H1 (cell line): ENCODE measurements at regions not wholly inside any gene's neighbourhood (a gene's known extent, or its start where the extent isn't known, plus 50 kb on each side); places are given as distances from the start of the nearest gene placed in this dataset.

Experiments used
- CTCF ChIA-PET: fragments of 300-600 bp; sonication (Branson Sonifier 250); formaldehyde crosslinking; loops from one replicate; lab custom pipeline; 2021; ENCODE audit not compliant: partially characterized antibody; lab: Charles Lee
- POLR2A ChIA-PET: fragments of 300-600 bp; sonication (Branson Sonifier 250); formaldehyde crosslinking; loops from one replicate; lab custom pipeline; 2021; ENCODE audit warnings: inconsistent platforms; ENCODE audit not compliant: partially characterized antibody; lab: Charles Lee
- DNase-seq, 2 experiments: peaks; one replicate each; pipeline versions ENCODE4 v3.0.0 to v3.0.0-alpha.2; 2010 to 2022; ENCODE audit warnings: low spot score in 2 of 2, low read depth in 1 of 2, mixed read lengths in 1 of 2
- FAIRE-seq: peaks from 2 replicates; lab custom pipeline; 2011; peaks lifted over from hg19 to GRCh38; lab: Jason Lieb, UNC
- H2AFZ ChIP-seq: 2 replicates; pipeline ENCODE4 v1.8.1; 2012; ENCODE audit warnings: low read length, inconsistent platforms
- H2AK5ac ChIP-seq: 2 replicates; pipeline ENCODE4 v1.6.1; 2013; ENCODE audit warnings: low read depth, low read length
- H2BK120ac ChIP-seq: replicated peaks from 2 replicates; pipeline ENCODE3; 2013; ENCODE audit warnings: low read depth, low read length, inconsistent platforms
- H2BK12ac ChIP-seq: 2 replicates; pipeline ENCODE4 v1.6.1; 2013; ENCODE audit warnings: low read depth, low read length
- H2BK15ac ChIP-seq: 2 replicates; pipeline ENCODE4 v1.6.1; 2013; ENCODE audit warnings: low read length
- H2BK20ac ChIP-seq: 2 replicates; pipeline ENCODE4 v1.6.1; 2013; ENCODE audit warnings: low read length
- H2BK5ac ChIP-seq: 2 replicates; pipeline ENCODE4 v1.6.1; 2013; ENCODE audit warnings: low read depth, low read length
- H3K14ac ChIP-seq: 2 replicates; pipeline ENCODE4 v1.6.1; 2013; ENCODE audit warnings: inconsistent platforms; ENCODE audit not compliant: insufficient read length
- H3K18ac ChIP-seq: 2 replicates; pipeline ENCODE4 v1.6.1; 2013; ENCODE audit warnings: low read length; ENCODE audit errors: extremely low read depth
- H3K23ac ChIP-seq: 2 replicates; pipeline ENCODE4 v1.6.1; 2013; ENCODE audit warnings: inconsistent platforms; ENCODE audit not compliant: insufficient read length
- H3K23me2 ChIP-seq: 2 replicates; pipeline ENCODE4 v1.6.1; 2013; ENCODE audit warnings: low read depth, low read length
- H3K27ac ChIP-seq: 2 replicates; pipeline ENCODE4 v1.6.1; 2011; ENCODE audit warnings: low read depth, low read length, inconsistent platforms
- H3K27me3 ChIP-seq, 4 experiments: replicated peaks in 1 of 4; 1 replicate in 1 of 4; 2 replicates in 3 of 4; pipeline versions ENCODE4 v1.6.1 to v1.8.1; 2011 to 2013; ENCODE audit warnings: low read length in 3 of 4, mild to moderate bottlenecking in 3 of 4, inconsistent platforms in 2 of 4, mixed read lengths in 2 of 4, moderate library complexity in 1 of 4; ENCODE audit not compliant: control insufficient read depth in 3 of 4, insufficient read depth in 3 of 4; ENCODE audit errors: extremely low read depth in 1 of 4
- H3K36me3 ChIP-seq, 4 experiments: 2 replicates each; pipeline versions ENCODE4 v1.6.1 to v1.8.1; 2011 to 2013; ENCODE audit warnings: mild to moderate bottlenecking in 4 of 4, low read length in 3 of 4, moderate library complexity in 2 of 4, control low read depth in 1 of 4, inconsistent platforms in 1 of 4; ENCODE audit not compliant: insufficient read depth in 4 of 4, control insufficient read depth in 2 of 4
- H3K4ac ChIP-seq: replicated peaks from 2 replicates; pipeline ENCODE3; 2013; ENCODE audit warnings: low read length, low read depth, mixed read lengths, inconsistent platforms; ENCODE audit not compliant: insufficient read length
- H3K4me1 ChIP-seq, 4 experiments: replicated peaks in 1 of 4; 1 replicate in 1 of 4; 2 replicates in 3 of 4; pipeline versions ENCODE4 v1.6.1 to v1.8.1; 2011 to 2013; ENCODE audit warnings: low read length in 3 of 4, inconsistent platforms in 2 of 4, mixed read lengths in 1 of 4; ENCODE audit not compliant: insufficient read depth in 4 of 4, control insufficient read depth in 3 of 4
- H3K4me2 ChIP-seq, 2 experiments: 2 replicates each; pipeline versions ENCODE4 v1.6.1 to v1.8.1; 2011 to 2013; ENCODE audit warnings: low read depth in 2 of 2, low read length in 2 of 2, control low read depth in 1 of 2, inconsistent platforms in 1 of 2, mild to moderate bottlenecking in 1 of 2; ENCODE audit not compliant: insufficient read depth in 1 of 2
- H3K4me3 ChIP-seq, 4 experiments: fragments of 200-600, 300-600 bp in 1 of 4; sonication (generic), shearing (Covaris generic), sonication (Bioruptor Twin) in 1 of 4; 2 replicates each; pipeline versions ENCODE4 v1.5.1 to v1.8.1; 2011 to 2016; ENCODE audit warnings: low read length in 4 of 4, low read depth in 3 of 4, control low read depth in 2 of 4, inconsistent platforms in 2 of 4, mild to moderate bottlenecking in 2 of 4, mixed read lengths in 1 of 4, moderate library complexity in 1 of 4; ENCODE audit not compliant: insufficient read depth in 2 of 4; ENCODE audit errors: extremely low read depth in 1 of 4
- H3K56ac ChIP-seq: replicated peaks from 2 replicates; pipeline ENCODE3; 2013; ENCODE audit warnings: low read depth, mild to moderate bottlenecking, mixed read lengths, low read length, inconsistent platforms; ENCODE audit not compliant: insufficient read length
- H3K79me1 ChIP-seq: 2 replicates; pipeline ENCODE4 v1.6.1; 2013; ENCODE audit warnings: low read depth, low read length, control low read depth
- H3K79me2 ChIP-seq, 2 experiments: 2 replicates each; pipeline versions ENCODE4 v1.6.1 to v1.8.1; 2012 to 2013; ENCODE audit warnings: low read length in 2 of 2, mild to moderate bottlenecking in 2 of 2, inconsistent platforms in 1 of 2; ENCODE audit not compliant: insufficient read depth in 2 of 2, control insufficient read depth in 1 of 2
- H3K9ac ChIP-seq, 4 experiments: replicated peaks in 1 of 4; 1 replicate in 1 of 4; 2 replicates in 3 of 4; pipeline versions ENCODE4 v1.6.1 to v1.8.1; 2011 to 2013; ENCODE audit warnings: low read depth in 3 of 4, low read length in 3 of 4, control low read depth in 2 of 4, mild to moderate bottlenecking in 2 of 4, moderate library complexity in 2 of 4, inconsistent platforms in 1 of 4; ENCODE audit errors: extremely low read depth in 1 of 4
- H3K9me3 ChIP-seq, 2 experiments: 2 replicates each; pipeline versions ENCODE4 v1.6.1 to v1.8.1; 2012 to 2013; ENCODE audit warnings: mild to moderate bottlenecking in 2 of 2, moderate library complexity in 2 of 2, control low read depth in 1 of 2, inconsistent platforms in 1 of 2, low read depth in 1 of 2, low read length in 1 of 2, mixed read lengths in 1 of 2; ENCODE audit not compliant: insufficient read depth in 2 of 2
- H4K20me1 ChIP-seq, 2 experiments: replicated peaks in 1 of 2; 2 replicates each; pipeline versions ENCODE3 to v1.8.1; 2011 to 2013; ENCODE audit warnings: inconsistent platforms in 2 of 2, low read length in 2 of 2, mild to moderate bottlenecking in 1 of 2; ENCODE audit not compliant: insufficient read depth in 2 of 2, control insufficient read depth in 1 of 2
- H4K5ac ChIP-seq: 2 replicates; pipeline ENCODE4 v1.6.1; 2013; ENCODE audit warnings: low read length, low read depth, mixed read lengths, inconsistent platforms; ENCODE audit not compliant: insufficient read length
- H4K8ac ChIP-seq: 2 replicates; pipeline ENCODE4 v1.8.0; 2013; ENCODE audit warnings: mild to moderate bottlenecking, moderate library complexity, low read length, inconsistent platforms; ENCODE audit not compliant: insufficient read depth; ENCODE audit errors: extremely low read depth
- H4K91ac ChIP-seq: replicated peaks from 2 replicates; pipeline ENCODE3; 2013; ENCODE audit warnings: low read length, mixed read lengths, inconsistent platforms; ENCODE audit not compliant: insufficient read length
- GABPA ChIP-seq: IDR thresholded peaks from 2 replicates; pipeline ENCODE4 v1.6.1; 2011; ENCODE audit warnings: mild to moderate bottlenecking, low read length, moderate library complexity, borderline replicate concordance; ENCODE audit not compliant: insufficient read depth
- HDAC6 ChIP-seq: IDR thresholded peaks from one replicate; pipeline ENCODE4 v1.7.1; 2012; ENCODE audit warnings: low read depth, mild to moderate bottlenecking, inconsistent platforms, low read length, moderate library complexity
- JUN ChIP-seq: IDR thresholded peaks from 2 replicates; pipeline ENCODE4 v1.6.1; 2011; ENCODE audit warnings: low read depth, mild to moderate bottlenecking, improper control_type of control experiment, low read length
- RXRA ChIP-seq: IDR thresholded peaks from 2 replicates; pipeline ENCODE4 v1.6.1; 2011; ENCODE audit warnings: low read depth, mild to moderate bottlenecking, low read length, moderate library complexity; ENCODE audit not compliant: insufficient read depth
- SAP30 ChIP-seq: fragments of 300-600 bp; sonication (generic); IDR thresholded peaks from 2 replicates; pipeline ENCODE4 v1.7.1; 2012; ENCODE audit warnings: low read length, moderate library complexity, mild to moderate bottlenecking, inconsistent platforms; ENCODE audit not compliant: insufficient read depth, insufficient replicate concordance
- TCF12 ChIP-seq: IDR thresholded peaks from 2 replicates; pipeline ENCODE4 v1.6.1; 2011; ENCODE audit warnings: low read depth, mild to moderate bottlenecking, low read length
- YY1 ChIP-seq: IDR thresholded peaks from 2 replicates; pipeline ENCODE4 v1.6.1; 2011; ENCODE audit warnings: low read depth, mild to moderate bottlenecking, low read length
- WGBS, 2 experiments: shearing (Covaris generic) in 1 of 2; methylation state at CpG; one replicate each; pipeline versions ENCODE4 v1.1.6 to v1.1.7; 2013 to 2015; ENCODE audit warnings: low lambda C conversion rate in 2 of 2, mixed read lengths in 2 of 2, inconsistent platforms in 1 of 2, low coverage in 1 of 2, missing lambda C conversion rate in 1 of 2; ENCODE audit not compliant: insufficient replicate concordance in 2 of 2, insufficient coverage in 1 of 2, insufficient read length in 1 of 2; ENCODE audit errors: extremely low coverage in 1 of 2, missing lambda C conversion rate in 1 of 2; 5-methylcytosine and 5-hydroxymethylcytosine counted together

DNA sequence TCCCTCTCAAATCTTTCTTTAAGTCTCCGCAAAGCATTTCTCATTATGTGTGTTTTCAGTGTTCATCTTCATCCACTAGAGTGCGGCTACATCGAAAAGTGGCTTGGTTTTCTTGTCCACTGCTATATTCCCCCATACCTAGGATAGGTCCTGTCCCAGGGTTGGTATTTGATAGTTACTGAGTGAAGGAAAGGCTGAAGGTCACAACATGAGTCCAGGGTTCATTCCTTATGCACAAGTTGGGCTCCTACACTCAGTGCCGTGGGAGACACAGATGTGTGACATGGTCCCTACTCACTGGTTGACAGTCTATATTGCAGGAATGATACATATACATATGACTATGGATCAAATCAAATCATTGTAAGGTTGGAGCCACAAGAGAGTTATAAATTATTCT lies 55.4 kb upstream of the RELL1 start:
- DNase-seq = no peak
- 90% methylated on average over 4 of the region's 4 CpGs; no CpG with 5 or more reads in 1 of the 2 experiments for WGBS, 2 experiments
- no peak overlapping the region for H2BK5ac ChIP-seq
- TF ChIP-seq SAP30 = no peak
- TF ChIP-seq YY1 = no peak
- no peak for TF ChIP-seq RXRA
- no peak for TF ChIP-seq JUN
- TF ChIP-seq TCF12 = no peak
- TF ChIP-seq HDAC6 = no peak
- no peak for TF ChIP-seq GABPA
- H3K27ac ChIP-seq = no peak overlapping the region
- H2BK12ac ChIP-seq = no peak overlapping the region
- no peak overlapping the region for H3K14ac ChIP-seq
- no peak overlapping the region for H4K8ac ChIP-seq
- H3K9ac ChIP-seq = no peak overlapping the region
- H3K79me2 ChIP-seq = no peaks in the 10 kb centered on the region
- H3K56ac ChIP-seq = no peak overlapping the region
- H2AK5ac ChIP-seq = no peak overlapping the region
- H3K4me2 ChIP-seq = no peak overlapping the region
- H4K5ac ChIP-seq = no peak overlapping the region
- H3K9me3 ChIP-seq = no peaks in the 10 kb centered on the region
- H3K4me1 ChIP-seq = no peaks in the 10 kb centered on the region
- H4K20me1 ChIP-seq = no peaks in the 10 kb centered on the region
- no peaks in the 10 kb centered on the region for H3K27me3 ChIP-seq
- H3K18ac ChIP-seq = no peak overlapping the region
- no peak overlapping the region for H3K23ac ChIP-seq
- no peak overlapping the region for H2BK120ac ChIP-seq
- no peak overlapping the region for H4K91ac ChIP-seq
- H3K23me2 ChIP-seq = no peaks in the 10 kb centered on the region
- CTCF ChIA-PET = interaction anchor here (2.2 kb wide), 1 partner anchor 10 kb away, joined by 9 read pairs; no protein-coding TSS in a partner anchor
- POLR2A ChIA-PET = no interaction called here
- H2AFZ ChIP-seq = no peak overlapping the region
- H3K4ac ChIP-seq = no peak overlapping the region
- H3K36me3 ChIP-seq = no peaks in the 10 kb centered on the region; a peak in 1 of 8 replicates
- H2BK15ac ChIP-seq = no peak overlapping the region
- no peak overlapping the region for H2BK20ac ChIP-seq
- no peaks in the 10 kb centered on the region for H3K79me1 ChIP-seq
- H3K4me3 ChIP-seq = no peak overlapping the region
- FAIRE-seq = no peak
